Keratinocyte (primary cell): ENCODE measurements at regions not wholly inside any gene's neighbourhood (a gene's known extent, or its start where the extent isn't known, plus 50 kb on each side); places are given as distances from the start of the nearest gene placed in this dataset.

Source experiments
- DNase-seq: peaks from one replicate; pipeline ENCODE4 v3.0.0-alpha.2; 2011; ENCODE audit warnings: low read depth, missing footprints, low spot score
- FAIRE-seq: peaks from 2 replicates; lab custom pipeline; 2011; peaks lifted over from hg19 to GRCh38; lab: Jason Lieb, UNC
- H2AFZ ChIP-seq: 2 replicates; pipeline ENCODE4 v1.6.0; 2012; ENCODE audit warnings: low read length, control low read depth, inconsistent platforms; ENCODE audit not compliant: control insufficient read depth
- H3K27ac ChIP-seq: 2 replicates; pipeline ENCODE4 v1.5.1; 2011; ENCODE audit warnings: low read length; ENCODE audit not compliant: control insufficient read depth, insufficient read depth
- H3K27me3 ChIP-seq: 3 replicates; pipeline ENCODE4 v1.6.0; 2011; ENCODE audit warnings: low read length; ENCODE audit not compliant: control insufficient read depth, insufficient read depth; ENCODE audit errors: extremely low read depth
- H3K36me3 ChIP-seq, 2 experiments: 2 replicates in 1 of 2; 3 replicates in 1 of 2; pipeline ENCODE4 v1.5.1; 2011; ENCODE audit warnings: low read length in 2 of 2, mild to moderate bottlenecking in 1 of 2; ENCODE audit not compliant: control insufficient read depth in 2 of 2, insufficient read depth in 2 of 2; ENCODE audit errors: extremely low read depth in 1 of 2
- H3K4me1 ChIP-seq: 3 replicates; pipeline ENCODE4 v1.5.1; 2011; ENCODE audit warnings: low read length; ENCODE audit not compliant: control insufficient read depth, insufficient read depth; ENCODE audit errors: extremely low read depth
- H3K4me2 ChIP-seq: 3 replicates; pipeline ENCODE4 v1.6.0; 2011; ENCODE audit warnings: low read depth, low read length; ENCODE audit not compliant: control insufficient read depth, insufficient read depth; ENCODE audit errors: extremely low read depth
- H3K4me3 ChIP-seq, 3 experiments: fragments of 200-600 bp in 1 of 3; sonication (generic) in 1 of 3; 2 replicates in 2 of 3; 3 replicates in 1 of 3; pipeline ENCODE4 v1.5.1; 2011 to 2016; ENCODE audit warnings: low read length in 3 of 3, mild to moderate bottlenecking in 3 of 3, control low read depth in 2 of 3, inconsistent platforms in 1 of 3, low read depth in 1 of 3, mixed read lengths in 1 of 3, mixed run types in 1 of 3, moderate library complexity in 1 of 3; ENCODE audit not compliant: control insufficient read depth in 2 of 3, insufficient read depth in 2 of 3; ENCODE audit errors: extremely low read depth in 1 of 3
- H3K79me2 ChIP-seq: 2 replicates; pipeline ENCODE4 v1.6.0; 2012; ENCODE audit warnings: low read length; ENCODE audit not compliant: control insufficient read depth, insufficient read depth
- H3K9ac ChIP-seq: 3 replicates; pipeline ENCODE4 v1.6.0; 2011; ENCODE audit warnings: low read length; ENCODE audit not compliant: control insufficient read depth, insufficient read depth; ENCODE audit errors: extremely low read depth
- H3K9me1 ChIP-seq: 3 replicates; pipeline ENCODE4 v1.6.0; 2011; ENCODE audit warnings: low read length; ENCODE audit not compliant: control insufficient read depth, insufficient read depth; ENCODE audit errors: extremely low read depth
- H3K9me3 ChIP-seq: 2 replicates; pipeline ENCODE4 v1.5.1; 2012; ENCODE audit warnings: low read depth, low read length; ENCODE audit not compliant: control insufficient read depth
- H4K20me1 ChIP-seq: 3 replicates; pipeline ENCODE4 v1.6.0; 2011; ENCODE audit warnings: low read length; ENCODE audit not compliant: control insufficient read depth, insufficient read depth; ENCODE audit errors: extremely low read depth
- EZH2 ChIP-seq: IDR thresholded peaks from one replicate; pipeline ENCODE4 v1.6.1; 2012; ENCODE audit warnings: inconsistent platforms, mild to moderate bottlenecking, low read length, moderate library complexity
- dilution Hi-C: fragments of 300-500 bp; cut with MboI; formaldehyde crosslinking; loops from one replicate; pipeline ENCODE4 v1.7.0; 2020; ENCODE audit warnings: low sequenced_read_pairs; ENCODE audit not compliant: extremely low pct_ligation_motif_present
- TF ChIP-seq, protein P1 (sequence below), 3 experiments: IDR thresholded peaks in 1 of 3; conservative IDR thresholded peaks in 1 of 3; optimal IDR thresholded peaks in 1 of 3; 2 replicates in 2 of 3; 3 replicates in 1 of 3; pipeline versions ENCODE3 to v1.5.1; 2011; ENCODE audit warnings: low read length in 3 of 3, mild to moderate bottlenecking in 3 of 3, moderate library complexity in 2 of 3, control low read depth in 1 of 3, inconsistent platforms in 1 of 3; ENCODE audit not compliant: insufficient read depth in 2 of 3; ENCODE audit errors: extremely low read depth in 1 of 3

DNA sequence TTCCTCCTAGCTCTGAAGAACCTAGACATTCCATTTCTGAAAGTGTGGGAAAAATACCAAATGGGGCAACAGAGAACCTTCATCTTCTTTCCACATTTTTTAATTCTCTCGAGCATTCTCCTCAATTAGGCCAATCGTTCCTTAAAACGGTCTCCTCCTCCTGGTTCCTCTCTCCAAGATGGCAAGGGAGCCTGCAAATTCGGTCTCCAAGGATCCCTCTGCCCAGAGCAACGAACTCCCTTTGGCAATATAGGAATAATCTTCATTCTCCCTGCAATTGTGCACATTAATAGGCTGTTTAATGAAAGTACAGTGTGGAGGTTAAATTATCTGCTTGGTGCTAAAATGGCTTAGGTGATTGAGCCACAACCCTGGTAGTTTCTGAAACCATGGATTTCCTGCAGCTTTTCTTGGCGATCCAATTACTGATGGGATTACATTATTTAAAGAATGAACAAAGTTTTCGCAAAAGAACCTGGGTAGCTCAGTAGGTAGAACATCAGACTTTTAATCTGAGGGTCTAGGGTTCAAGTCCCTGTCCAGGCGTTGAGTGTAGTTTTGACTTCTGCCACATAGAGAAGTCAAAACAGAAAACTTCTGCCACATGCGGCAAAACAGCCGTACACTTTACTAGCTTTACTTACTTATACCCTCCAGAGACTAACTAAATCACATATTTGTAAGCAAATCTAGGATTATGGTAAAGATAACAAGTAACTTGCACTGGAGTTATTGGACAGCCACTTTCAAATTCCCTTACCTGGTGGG lies 102.9 kb upstream of the ZNF184 start:
- Histone ChIP-seq H3K4me3 (no peak overlapping the region), H3K4me2 (no peak overlapping the region), H3K4me1 (no peaks in the 10 kb centered on the region), H2AFZ (no peak overlapping the region), H3K27me3 (no peaks in the 10 kb centered on the region), H3K9me1 (no peaks in the 10 kb centered on the region), H3K36me3 (no peaks in the 10 kb centered on the region), H4K20me1 (no peaks in the 10 kb centered on the region), H3K79me2 (no peaks in the 10 kb centered on the region), H3K27ac (no peak overlapping the region), H3K9me3 (no peaks in the 10 kb centered on the region), H3K9ac (no peak overlapping the region)
- TF ChIP-seq, protein P1, sequence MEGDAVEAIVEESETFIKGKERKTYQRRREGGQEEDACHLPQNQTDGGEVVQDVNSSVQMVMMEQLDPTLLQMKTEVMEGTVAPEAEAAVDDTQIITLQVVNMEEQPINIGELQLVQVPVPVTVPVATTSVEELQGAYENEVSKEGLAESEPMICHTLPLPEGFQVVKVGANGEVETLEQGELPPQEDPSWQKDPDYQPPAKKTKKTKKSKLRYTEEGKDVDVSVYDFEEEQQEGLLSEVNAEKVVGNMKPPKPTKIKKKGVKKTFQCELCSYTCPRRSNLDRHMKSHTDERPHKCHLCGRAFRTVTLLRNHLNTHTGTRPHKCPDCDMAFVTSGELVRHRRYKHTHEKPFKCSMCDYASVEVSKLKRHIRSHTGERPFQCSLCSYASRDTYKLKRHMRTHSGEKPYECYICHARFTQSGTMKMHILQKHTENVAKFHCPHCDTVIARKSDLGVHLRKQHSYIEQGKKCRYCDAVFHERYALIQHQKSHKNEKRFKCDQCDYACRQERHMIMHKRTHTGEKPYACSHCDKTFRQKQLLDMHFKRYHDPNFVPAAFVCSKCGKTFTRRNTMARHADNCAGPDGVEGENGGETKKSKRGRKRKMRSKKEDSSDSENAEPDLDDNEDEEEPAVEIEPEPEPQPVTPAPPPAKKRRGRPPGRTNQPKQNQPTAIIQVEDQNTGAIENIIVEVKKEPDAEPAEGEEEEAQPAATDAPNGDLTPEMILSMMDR (optimal IDR thresholded peaks at IDR 0.05 in 1 of 3, IDR thresholded peaks at IDR 0.05 in 1 of 3, conservative IDR thresholded peaks at IDR 0.05 in 1 of 3; ENCODE audit: extremely low read depth in 1 of 3, insufficient read depth in 2 of 3, low read length in 3 of 3) = no peak
- TF ChIP-seq EZH2 = no peak
- FAIRE-seq = peak; percentile 26
- dilution Hi-C loops = no loop called here
- no peak for DNase-seq

GRCh38 chr6:27568226-27568897 lies 95.5 kb upstream of the ZNF184 start:
- TF ChIP-seq EZH2 = no peak
- TF ChIP-seq, protein P1 (optimal IDR thresholded peaks at IDR 0.05 in 1 of 3, IDR thresholded peaks at IDR 0.05 in 1 of 3, conservative IDR thresholded peaks at IDR 0.05 in 1 of 3; ENCODE audit: extremely low read depth in 1 of 3, insufficient read depth in 2 of 3, low read length in 3 of 3) = no peak
- Histone ChIP-seq H3K4me3 (no peak overlapping the region), H3K27me3 (peaks cover 18% of the 10 kb centered on the region), H2AFZ (peak overlapping the region; percentile 31), H3K4me1 (peaks cover 11% of the 10 kb centered on the region), H3K9ac (no peak overlapping the region), H3K79me2 (no peaks in the 10 kb centered on the region), H3K4me2 (peak overlapping the region; percentile 27), H3K9me3 (no peaks in the 10 kb centered on the region), H3K27ac (no peak overlapping the region), H3K9me1 (no peaks in the 10 kb centered on the region), H3K36me3 (no peaks in the 10 kb centered on the region), H4K20me1 (no peaks in the 10 kb centered on the region)
- DNase-seq (no peak), FAIRE-seq (no peak)
- dilution Hi-C loops = no loop called here
